ENCODE measurements at regions not wholly inside any gene's neighbourhood (a gene's known extent, or its start where the extent isn't known, plus 50 kb on each side); places are given as distances from the start of the nearest gene placed in this dataset.

GRCh38 chr13:99893567-99893966 lies 78.0 kb downstream of the ZIC5 start:
- H3K9me3 ChIP-seq = no peaks in the 10 kb centered on the region
- H3K27me3 ChIP-seq = peaks cover 0 to 17% of the 10 kb centered on the region in 2 donors
- no peak overlapping the region for H3K27ac ChIP-seq
- no peak for DNase-seq
- peaks cover 0 to 8% of the 10 kb centered on the region in 2 donors for H3K4me1 ChIP-seq
- H3K36me3 ChIP-seq = no peaks in the 10 kb centered on the region
- intact Hi-C loops (cut with DNase I; ENCODE audit: low total_unique reads) = no loop called here
- no peak overlapping the region for H3K4me3 ChIP-seq
- TF ChIP-seq POLR2A (IDR thresholded peaks at IDR 0.05) = no peak
- TF ChIP-seq CTCF (IDR thresholded peaks at IDR 0.05) = no peak

- no peak for DNase-seq
- Histone ChIP-seq H3K9me3 (no peaks in the 10 kb centered on the region), H3K4me1 (peaks cover 0 to 8% of the 10 kb centered on the region in 2 donors), H3K36me3 (no peaks in the 10 kb centered on the region), H3K27me3 (peaks cover 0 to 17% of the 10 kb centered on the region in 2 donors), H3K4me3 (no peak overlapping the region), H3K27ac (no peak overlapping the region)
- intact Hi-C loops (cut with DNase I; ENCODE audit: low total_unique reads) = no loop called here
- no peak for TF ChIP-seq CTCF (IDR thresholded peaks at IDR 0.05)
- TF ChIP-seq POLR2A (IDR thresholded peaks at IDR 0.05) = no peak
Observed at GRCh38 chr13:99892866-99893504, 78.6 kb downstream of the ZIC5 start.

GRCh38 chr13:99892196-99892613 lies 79.4 kb downstream of the ZIC5 start:
- no peaks in the 10 kb centered on the region for H3K36me3 ChIP-seq
- intact Hi-C loops (cut with DNase I; ENCODE audit: low total_unique reads) = no loop called here
- peaks cover 0 to 8% of the 10 kb centered on the region in 2 donors for H3K4me1 ChIP-seq
- no peaks in the 10 kb centered on the region for H3K9me3 ChIP-seq
- H3K27me3 ChIP-seq = peaks cover 0 to 17% of the 10 kb centered on the region in 2 donors
- no peak for DNase-seq
- H3K27ac ChIP-seq = no peak overlapping the region
- no peak overlapping the region for H3K4me3 ChIP-seq
- TF ChIP-seq CTCF (IDR thresholded peaks at IDR 0.05) (no peak), POLR2A (IDR thresholded peaks at IDR 0.05) (no peak)

- no peak for TF ChIP-seq CTCF (IDR thresholded peaks at IDR 0.05)
- TF ChIP-seq POLR2A (IDR thresholded peaks at IDR 0.05) = no peak
- Histone ChIP-seq H3K4me3 (no peak overlapping the region), H3K27me3 (no peaks in the 10 kb centered on the region), H3K27ac (no peak overlapping the region), H3K36me3 (no peaks in the 10 kb centered on the region), H3K4me1 (no peaks in the 10 kb centered on the region), H3K9me3 (no peaks in the 10 kb centered on the region)
- intact Hi-C loops (cut with DNase I; ENCODE audit: low total_unique reads) = no loop called here
- DNase-seq = no peak
Observed at GRCh38 chr13:99886706-99887105, 84.9 kb downstream of the ZIC5 start.

- TF ChIP-seq POLR2A (IDR thresholded peaks at IDR 0.05) = no peak
- TF ChIP-seq CTCF (IDR thresholded peaks at IDR 0.05) = no peak
- Histone ChIP-seq H3K9me3 (no peaks in the 10 kb centered on the region), H3K36me3 (no peaks in the 10 kb centered on the region), H3K27ac (no peak overlapping the region), H3K4me3 (no peak overlapping the region), H3K4me1 (no peaks in the 10 kb centered on the region), H3K27me3 (no peaks in the 10 kb centered on the region)
- no peak for DNase-seq
- intact Hi-C loops (cut with DNase I; ENCODE audit: low total_unique reads) = no loop called here
Observed at GRCh38 chr13:99884913-99885312, 86.7 kb downstream of the ZIC5 start.

Data from uterus (tissue), 3 donors.